ENCODE measurements at regions not wholly inside any gene's neighbourhood (a gene's known extent, or its start where the extent isn't known, plus 50 kb on each side); places are given as distances from the start of the nearest gene placed in this dataset.

DNA sequence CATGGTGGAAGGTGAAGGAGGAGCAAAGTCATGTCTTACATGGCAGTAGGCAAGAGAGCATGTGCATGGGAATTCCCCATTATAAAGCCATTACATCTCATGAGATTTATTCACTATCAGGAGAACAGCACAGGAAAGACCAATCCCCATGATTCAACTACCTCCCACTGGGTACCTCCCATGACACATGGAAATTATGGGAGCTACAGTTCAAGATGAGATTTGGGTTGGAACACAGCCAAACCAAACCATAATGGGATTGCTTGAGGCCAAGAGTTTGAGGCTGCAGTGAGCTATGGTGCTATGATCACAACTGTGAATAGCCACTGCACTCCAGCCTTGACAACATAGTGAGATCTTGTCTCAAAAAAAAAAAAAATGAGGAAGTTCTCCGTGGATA, 581.8 kb downstream of the TAF11L14 start:
- TF ChIP-seq, protein P1, sequence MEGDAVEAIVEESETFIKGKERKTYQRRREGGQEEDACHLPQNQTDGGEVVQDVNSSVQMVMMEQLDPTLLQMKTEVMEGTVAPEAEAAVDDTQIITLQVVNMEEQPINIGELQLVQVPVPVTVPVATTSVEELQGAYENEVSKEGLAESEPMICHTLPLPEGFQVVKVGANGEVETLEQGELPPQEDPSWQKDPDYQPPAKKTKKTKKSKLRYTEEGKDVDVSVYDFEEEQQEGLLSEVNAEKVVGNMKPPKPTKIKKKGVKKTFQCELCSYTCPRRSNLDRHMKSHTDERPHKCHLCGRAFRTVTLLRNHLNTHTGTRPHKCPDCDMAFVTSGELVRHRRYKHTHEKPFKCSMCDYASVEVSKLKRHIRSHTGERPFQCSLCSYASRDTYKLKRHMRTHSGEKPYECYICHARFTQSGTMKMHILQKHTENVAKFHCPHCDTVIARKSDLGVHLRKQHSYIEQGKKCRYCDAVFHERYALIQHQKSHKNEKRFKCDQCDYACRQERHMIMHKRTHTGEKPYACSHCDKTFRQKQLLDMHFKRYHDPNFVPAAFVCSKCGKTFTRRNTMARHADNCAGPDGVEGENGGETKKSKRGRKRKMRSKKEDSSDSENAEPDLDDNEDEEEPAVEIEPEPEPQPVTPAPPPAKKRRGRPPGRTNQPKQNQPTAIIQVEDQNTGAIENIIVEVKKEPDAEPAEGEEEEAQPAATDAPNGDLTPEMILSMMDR (IDR thresholded peaks at IDR 0.05) = no peak
- no peak for TF ChIP-seq POLR2A (IDR thresholded peaks at IDR 0.05)
